Neural cell (in vitro differentiated cells): ENCODE measurements at regions not wholly inside any gene's neighbourhood (a gene's known extent, or its start where the extent isn't known, plus 50 kb on each side); places are given as distances from the start of the nearest gene placed in this dataset.

Source experiments
- H2AFZ ChIP-seq: fragments of 200-600, 300-800 bp; sonication (generic), shearing (Covaris generic); 2 replicates; pipeline ENCODE4 v1.6.0; 2014; ENCODE audit warnings: low read depth, mild to moderate bottlenecking, antibody characterized with exemption, low read length, moderate library complexity
- H3F3A ChIP-seq: fragments of 200-600 bp; shearing (Covaris generic); 2 replicates; pipeline ENCODE4 v1.6.1; 2016; ENCODE audit warnings: mild to moderate bottlenecking, moderate library complexity, mixed read lengths, antibody characterized with exemption, low read length; ENCODE audit not compliant: insufficient read depth, poor library complexity, severe bottlenecking
- H3K27ac ChIP-seq: fragments of 200-600, 300-800 bp; sonication (generic), shearing (Covaris generic); 2 replicates; pipeline ENCODE4 v1.5.1; 2014; ENCODE audit warnings: mild to moderate bottlenecking, low read length, moderate library complexity
- H3K27me3 ChIP-seq: fragments of 300-800, 200-600 bp; sonication (generic), shearing (Covaris generic); 2 replicates; pipeline ENCODE4 v1.6.0; 2014; ENCODE audit warnings: mild to moderate bottlenecking, low read depth, low read length, moderate library complexity; ENCODE audit not compliant: insufficient read depth
- H3K36me3 ChIP-seq: fragments of 300-800, 200-600 bp; sonication (generic), shearing (Covaris generic); 2 replicates; pipeline ENCODE4 v1.5.1; 2014; ENCODE audit warnings: mild to moderate bottlenecking, antibody characterized with exemption, low read length, moderate library complexity; ENCODE audit not compliant: insufficient read depth
- H3K4me2 ChIP-seq: fragments of 300-800, 200-600 bp; sonication (generic), shearing (Covaris generic); 2 replicates; pipeline ENCODE4 v1.6.0; 2014; ENCODE audit warnings: mild to moderate bottlenecking, low read length
- H3K4me3 ChIP-seq: fragments of 300-800, 200-600 bp; sonication (generic), shearing (Covaris generic); 2 replicates; pipeline ENCODE4 v1.5.1; 2014; ENCODE audit warnings: mild to moderate bottlenecking, low read length, moderate library complexity
- H3K79me2 ChIP-seq: fragments of 200-600 bp; shearing (Covaris generic); replicated peaks from 2 replicates; pipeline ENCODE4 v1.6.0; 2014; ENCODE audit warnings: mild to moderate bottlenecking, low read length, moderate library complexity; ENCODE audit not compliant: insufficient read depth
- H3K9ac ChIP-seq: fragments of 300-800, 200-600 bp; sonication (generic), shearing (Covaris generic); 2 replicates; pipeline ENCODE4 v1.6.1; 2016; ENCODE audit warnings: mild to moderate bottlenecking, low read length, mixed read lengths
- H3K9me2 ChIP-seq: fragments of 200-600 bp; shearing (Covaris generic); 2 replicates; pipeline ENCODE4 v1.6.1; 2016; ENCODE audit warnings: mild to moderate bottlenecking, low read length, mixed read lengths; ENCODE audit not compliant: insufficient read depth
- H3K9me3 ChIP-seq: fragments of 200-600, 300-800 bp; sonication (generic), shearing (Covaris generic); 2 replicates; pipeline ENCODE4 v1.6.1; 2016; ENCODE audit warnings: mild to moderate bottlenecking, mixed run types, low read length, moderate library complexity, mixed read lengths
- H4K20me1 ChIP-seq: fragments of 200-600 bp; shearing (Covaris generic); 2 replicates; pipeline ENCODE4 v1.6.1; 2016; ENCODE audit warnings: mild to moderate bottlenecking, mixed run types; ENCODE audit not compliant: insufficient read depth
- CTCF ChIP-seq: fragments of 450-650 bp; IDR thresholded peaks from 2 replicates; pipeline ENCODE4 v1.5.1; 2014; ENCODE audit warnings: antibody characterized with exemption, mild to moderate bottlenecking, moderate library complexity; ENCODE audit not compliant: poor library complexity, severe bottlenecking
- EP300 ChIP-seq: fragments of 450-650 bp; conservative IDR thresholded peaks from 2 replicates; pipeline ENCODE4 v1.6.1; 2014; ENCODE audit warnings: antibody characterized with exemption, mild to moderate bottlenecking, moderate library complexity; ENCODE audit not compliant: poor library complexity, severe bottlenecking
- EZH2 ChIP-seq: fragments of 200-600, 300-800 bp; shearing (Covaris generic), sonication (generic); IDR thresholded peaks from 2 replicates; pipeline ENCODE4 v1.6.1; 2014; ENCODE audit warnings: antibody characterized with exemption, low read length, borderline replicate concordance, mild to moderate bottlenecking; ENCODE audit not compliant: insufficient read depth, poor library complexity, severe bottlenecking
- MXI1 ChIP-seq: fragments of 450-650 bp; conservative IDR thresholded peaks from 2 replicates; pipeline ENCODE4 v1.6.1; 2014; ENCODE audit warnings: antibody characterized with exemption, mild to moderate bottlenecking; ENCODE audit not compliant: poor library complexity, severe bottlenecking
- POLR2AphosphoS5 ChIP-seq: IDR thresholded peaks from 2 replicates; pipeline ENCODE4 v1.6.1; 2012
- RAD21 ChIP-seq: fragments of 450-650 bp; conservative IDR thresholded peaks from 2 replicates; pipeline ENCODE4 v1.6.1; 2014; ENCODE audit warnings: antibody characterized with exemption, mild to moderate bottlenecking, moderate library complexity
- REST ChIP-seq: IDR thresholded peaks from 2 replicates; pipeline ENCODE4 v1.6.1; 2012; ENCODE audit warnings: borderline replicate concordance
- SMC3 ChIP-seq: fragments of 450-650 bp; conservative IDR thresholded peaks from 2 replicates; pipeline ENCODE4 v1.6.1; 2014; ENCODE audit warnings: antibody characterized with exemption, mild to moderate bottlenecking, moderate library complexity; ENCODE audit not compliant: poor library complexity
- TAF1 ChIP-seq: IDR thresholded peaks from 2 replicates; pipeline ENCODE4 v1.6.1; 2012; ENCODE audit warnings: low read depth

GRCh38 chr10:64079341-64079740 is 558.1 kb downstream of the REEP3 start:
- H4K20me1 ChIP-seq, result no peaks in the 10 kb centered on the region
- no peaks in the 10 kb centered on the region for H3K79me2 ChIP-seq
- H3K27ac ChIP-seq, result no peak overlapping the region
- H3K27me3 ChIP-seq, result no peaks in the 10 kb centered on the region
- no peak overlapping the region for H3K4me2 ChIP-seq
- H3K4me3 ChIP-seq, result no peak overlapping the region
- H3K9me3 ChIP-seq, result no peaks in the 10 kb centered on the region
- H3K9ac ChIP-seq, result no peak overlapping the region
- H3K36me3 ChIP-seq, result no peaks in the 10 kb centered on the region
- H3F3A ChIP-seq, result no peaks in the 10 kb centered on the region
- TF ChIP-seq EP300, result no peak
- H3K9me2 ChIP-seq, result no peaks in the 10 kb centered on the region
- H2AFZ ChIP-seq, result no peak overlapping the region

GRCh38 chr10:64080071-64080470 is 558.9 kb downstream of the REEP3 start:
- Histone ChIP-seq H3K9ac (no peak overlapping the region), H3K9me2 (no peaks in the 10 kb centered on the region), H3K4me3 (no peak overlapping the region), H3K9me3 (no peaks in the 10 kb centered on the region), H3F3A (no peaks in the 10 kb centered on the region), H3K27ac (no peak overlapping the region), H3K36me3 (no peaks in the 10 kb centered on the region), H4K20me1 (no peaks in the 10 kb centered on the region), H3K27me3 (no peaks in the 10 kb centered on the region), H3K79me2 (no peaks in the 10 kb centered on the region), H3K4me2 (no peak overlapping the region), H2AFZ (no peak overlapping the region)
- no peak for TF ChIP-seq RAD21
- TF ChIP-seq POLR2AphosphoS5, result no peak
- no peak for TF ChIP-seq SMC3
- no peak for TF ChIP-seq MXI1
- TF ChIP-seq CTCF, result no peak
- no peak for TF ChIP-seq EP300
- no peak for TF ChIP-seq EZH2
- TF ChIP-seq TAF1, result no peak
- TF ChIP-seq REST, result no peak

GRCh38 chr10:64081947-64082482 is 560.8 kb downstream of the REEP3 start:
- H3K9ac ChIP-seq, result no peak overlapping the region

More at GRCh38 chr10:64081947-64082482, 560.8 kb downstream of the REEP3 start:
- H3F3A ChIP-seq, result no peaks in the 10 kb centered on the region
- TF ChIP-seq REST (no peak), RAD21 (no peak), CTCF (no peak), POLR2AphosphoS5 (no peak), EZH2 (no peak), TAF1 (no peak), SMC3 (no peak), MXI1 (no peak), EP300 (no peak)
- H3K27me3 ChIP-seq, result no peaks in the 10 kb centered on the region
- no peaks in the 10 kb centered on the region for H3K9me3 ChIP-seq
- no peaks in the 10 kb centered on the region for H3K36me3 ChIP-seq
- H2AFZ ChIP-seq, result no peak overlapping the region
- no peak overlapping the region for H3K4me2 ChIP-seq
- H3K4me3 ChIP-seq, result no peak overlapping the region
- no peaks in the 10 kb centered on the region for H4K20me1 ChIP-seq
- H3K79me2 ChIP-seq, result no peaks in the 10 kb centered on the region
- no peaks in the 10 kb centered on the region for H3K9me2 ChIP-seq
- H3K27ac ChIP-seq, result no peak overlapping the region
